ENCODE measurements at regions not wholly inside any gene's neighbourhood (a gene's known extent, or its start where the extent isn't known, plus 50 kb on each side); places are given as distances from the start of the nearest gene placed in this dataset.

GRCh38 chr9:106753155-106753671 is 109.8 kb upstream of the ZNF462 start:
- TF ChIP-seq HDGF (IDR thresholded peaks at IDR 0.05; ENCODE audit: borderline replicate concordance) (no peak), ZNF384 (IDR thresholded peaks at IDR 0.05) (no peak), FOXM1 (IDR thresholded peaks at IDR 0.05; ENCODE audit: borderline replicate concordance) (no peak), PKNOX1 (IDR thresholded peaks at IDR 0.05) (no peak), TARDBP (IDR thresholded peaks at IDR 0.05) (no peak), ARNT (IDR thresholded peaks at IDR 0.05) (no peak), ELF4 (IDR thresholded peaks at IDR 0.05) (no peak)
